ENCODE measurements at regions not wholly inside any gene's neighbourhood (a gene's known extent, or its start where the extent isn't known, plus 50 kb on each side); places are given as distances from the start of the nearest gene placed in this dataset.
A peak's percentile ranks its signal among the peaks of the same experiment; 100 is the strongest.

DNA sequence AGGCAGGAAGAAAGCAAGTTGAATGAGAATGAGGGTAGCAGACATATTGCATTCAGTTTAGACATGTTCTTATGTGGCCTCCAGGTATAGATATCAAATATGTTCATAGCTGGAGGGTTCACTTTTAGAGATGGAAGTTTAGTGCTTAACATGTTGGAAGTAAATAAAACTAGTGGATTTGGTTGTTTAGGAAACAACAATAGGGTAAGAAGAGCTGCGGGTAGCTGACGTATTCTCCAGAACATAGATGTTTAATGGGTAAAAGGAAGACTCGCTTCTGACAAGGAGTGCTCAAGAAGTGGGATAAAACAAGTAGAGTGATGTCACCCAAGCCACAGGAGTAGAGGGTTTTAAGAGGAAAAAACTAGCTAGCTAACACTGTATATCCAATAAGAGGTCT lies 128.4 kb upstream of the COL21A1 start:
- TF ChIP-seq, protein P1, sequence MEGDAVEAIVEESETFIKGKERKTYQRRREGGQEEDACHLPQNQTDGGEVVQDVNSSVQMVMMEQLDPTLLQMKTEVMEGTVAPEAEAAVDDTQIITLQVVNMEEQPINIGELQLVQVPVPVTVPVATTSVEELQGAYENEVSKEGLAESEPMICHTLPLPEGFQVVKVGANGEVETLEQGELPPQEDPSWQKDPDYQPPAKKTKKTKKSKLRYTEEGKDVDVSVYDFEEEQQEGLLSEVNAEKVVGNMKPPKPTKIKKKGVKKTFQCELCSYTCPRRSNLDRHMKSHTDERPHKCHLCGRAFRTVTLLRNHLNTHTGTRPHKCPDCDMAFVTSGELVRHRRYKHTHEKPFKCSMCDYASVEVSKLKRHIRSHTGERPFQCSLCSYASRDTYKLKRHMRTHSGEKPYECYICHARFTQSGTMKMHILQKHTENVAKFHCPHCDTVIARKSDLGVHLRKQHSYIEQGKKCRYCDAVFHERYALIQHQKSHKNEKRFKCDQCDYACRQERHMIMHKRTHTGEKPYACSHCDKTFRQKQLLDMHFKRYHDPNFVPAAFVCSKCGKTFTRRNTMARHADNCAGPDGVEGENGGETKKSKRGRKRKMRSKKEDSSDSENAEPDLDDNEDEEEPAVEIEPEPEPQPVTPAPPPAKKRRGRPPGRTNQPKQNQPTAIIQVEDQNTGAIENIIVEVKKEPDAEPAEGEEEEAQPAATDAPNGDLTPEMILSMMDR (conservative IDR thresholded peaks at IDR 0.05), result no peak
- no peak overlapping the region for H3K27ac ChIP-seq

- no peak overlapping the region for H3K27ac ChIP-seq
- TF ChIP-seq, protein P1 (conservative IDR thresholded peaks at IDR 0.05), result no peak
Measured at GRCh38 chr6:56374841-56375369, 127.5 kb upstream of the COL21A1 start.

- H3K27ac ChIP-seq, result peak overlapping the region; percentile 76; the same call in 1 of the 2 replicates
Measured at GRCh38 chr6:56372406-56372995, 125.1 kb upstream of the COL21A1 start.

DNA sequence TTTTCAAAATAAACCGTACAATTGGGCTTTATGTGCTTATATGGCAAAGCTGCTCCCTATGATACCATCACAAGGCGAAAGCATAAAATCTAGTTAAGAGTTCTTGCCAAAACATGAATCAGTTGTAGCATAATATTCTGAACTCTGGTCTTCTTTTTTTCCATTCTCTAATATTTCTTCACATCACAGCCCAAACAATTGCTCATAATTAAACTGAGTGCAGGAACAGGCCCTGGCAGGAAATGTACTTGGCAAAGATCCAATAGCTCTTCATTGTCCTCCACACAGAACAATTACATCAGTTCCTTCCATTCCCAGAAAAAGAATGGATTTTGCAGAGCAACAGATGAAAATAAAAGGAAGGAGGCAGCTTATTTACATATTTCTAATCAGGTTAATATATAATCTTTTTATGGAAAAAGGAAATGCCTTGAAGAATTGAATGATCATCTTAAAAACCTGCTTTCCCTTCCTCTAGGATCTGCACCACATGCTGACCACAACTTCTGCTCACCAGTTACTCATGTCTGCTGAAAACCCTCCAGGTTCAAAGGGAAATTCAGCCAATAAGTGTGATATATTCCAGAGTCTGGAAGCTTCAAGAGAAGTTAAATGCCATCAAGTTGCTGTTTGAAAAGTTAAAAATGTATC lies 123.3 kb upstream of the COL21A1 start:
- H3K27ac ChIP-seq, result peak overlapping the region; percentile 76
- TF ChIP-seq, protein P1 (conservative IDR thresholded peaks at IDR 0.05), result no peak

More at GRCh38 chr6:56372406-56372995, 125.1 kb upstream of the COL21A1 start:
- TF ChIP-seq, protein P1 (conservative IDR thresholded peaks at IDR 0.05), result no peak

DNA sequence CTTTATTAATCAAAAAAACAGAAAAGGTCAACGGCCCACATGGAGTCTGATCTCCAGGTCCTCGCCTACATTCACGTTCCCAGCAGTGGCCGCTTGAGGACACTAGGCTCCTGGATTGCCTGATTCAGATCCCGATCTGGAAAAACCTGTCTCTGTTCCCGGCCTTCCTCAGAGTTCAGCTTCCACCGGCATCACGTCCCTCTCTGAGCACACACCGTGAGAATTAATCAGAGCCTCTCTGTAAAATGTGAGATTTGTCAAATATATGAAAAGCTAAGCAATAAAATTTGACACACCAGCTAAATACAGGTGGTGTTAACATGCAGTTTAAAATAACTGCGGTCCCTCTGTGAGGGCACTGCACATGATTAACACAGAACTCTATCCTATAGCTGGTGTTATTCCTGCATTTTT lies 122.8 kb upstream of the COL21A1 start:
- peak overlapping the region; percentile 76 for H3K27ac ChIP-seq
- TF ChIP-seq, protein P1 (conservative IDR thresholded peaks at IDR 0.05), result peak; percentile 95

- TF ChIP-seq, protein P1 (conservative IDR thresholded peaks at IDR 0.05), result no peak
- H3K27ac ChIP-seq, result no peak overlapping the region
Measured at GRCh38 chr6:56368491-56368890, 121.1 kb upstream of the COL21A1 start.

DNA sequence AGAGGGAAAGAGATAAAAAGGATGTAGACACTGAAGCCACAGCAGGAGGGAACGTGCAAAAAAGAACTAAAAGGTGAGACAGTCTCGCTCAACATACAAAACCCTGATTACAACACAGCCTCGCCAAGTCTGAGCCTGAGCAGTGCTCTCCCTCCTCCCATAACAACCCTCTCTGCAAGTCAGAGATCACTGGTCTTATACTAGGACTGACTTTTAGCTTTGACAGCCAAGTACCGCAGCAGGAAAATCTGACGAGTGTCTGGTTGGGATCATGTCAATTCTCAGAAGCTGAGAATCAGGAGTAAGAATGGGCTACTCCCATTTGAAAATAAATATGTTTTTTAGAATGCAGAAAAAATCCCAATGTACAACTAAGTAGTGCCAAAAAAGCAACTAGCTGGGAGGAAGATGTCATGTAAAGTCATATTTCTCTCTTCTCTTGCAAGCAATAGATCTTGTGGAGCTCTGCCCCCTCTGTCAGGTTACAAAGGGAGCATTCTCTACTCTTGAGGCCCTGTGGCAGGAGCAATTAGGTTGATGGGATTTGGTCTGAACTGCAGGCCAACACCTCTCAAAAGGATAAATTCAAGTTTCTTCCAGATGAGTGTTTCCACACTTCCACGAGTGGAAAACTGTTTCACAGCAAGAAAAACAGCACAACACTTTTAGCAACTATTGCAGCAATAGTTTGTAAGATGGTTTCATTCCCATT lies 118.9 kb upstream of the COL21A1 start:
- TF ChIP-seq, protein P1 (conservative IDR thresholded peaks at IDR 0.05), result no peak
- no peak overlapping the region for H3K27ac ChIP-seq
